ENCODE measurements at regions not wholly inside any gene's neighbourhood (a gene's known extent, or its start where the extent isn't known, plus 50 kb on each side); places are given as distances from the start of the nearest gene placed in this dataset.
A peak's percentile ranks its signal among the peaks of the same experiment; 100 is the strongest.

DNA sequence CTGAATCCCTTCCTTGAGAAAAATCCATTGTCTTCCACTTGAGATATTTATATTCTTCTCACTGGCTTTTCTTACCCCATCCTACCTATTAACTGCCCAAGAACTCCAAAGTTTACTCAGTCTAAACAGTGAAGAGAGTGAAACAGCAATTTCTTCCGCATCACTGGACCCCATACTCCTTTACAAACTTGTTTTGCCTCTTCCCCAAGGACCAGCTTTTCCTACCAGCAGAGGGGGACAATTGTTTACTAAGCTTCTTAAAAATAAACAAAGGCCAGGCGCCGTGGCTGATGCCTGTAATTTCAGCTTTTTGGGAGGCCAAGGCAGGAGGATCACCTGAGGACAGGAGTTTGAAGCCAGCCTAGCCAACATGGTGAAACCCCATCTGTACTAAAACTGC, 52.0 kb downstream of the LRATD1 start:
- no peak overlapping the region for H3K4me3 ChIP-seq (ENCODE audit: low read depth, low read length)
- DNase-seq (ENCODE audit: low read depth): no peak
- TF ChIP-seq, protein P1, sequence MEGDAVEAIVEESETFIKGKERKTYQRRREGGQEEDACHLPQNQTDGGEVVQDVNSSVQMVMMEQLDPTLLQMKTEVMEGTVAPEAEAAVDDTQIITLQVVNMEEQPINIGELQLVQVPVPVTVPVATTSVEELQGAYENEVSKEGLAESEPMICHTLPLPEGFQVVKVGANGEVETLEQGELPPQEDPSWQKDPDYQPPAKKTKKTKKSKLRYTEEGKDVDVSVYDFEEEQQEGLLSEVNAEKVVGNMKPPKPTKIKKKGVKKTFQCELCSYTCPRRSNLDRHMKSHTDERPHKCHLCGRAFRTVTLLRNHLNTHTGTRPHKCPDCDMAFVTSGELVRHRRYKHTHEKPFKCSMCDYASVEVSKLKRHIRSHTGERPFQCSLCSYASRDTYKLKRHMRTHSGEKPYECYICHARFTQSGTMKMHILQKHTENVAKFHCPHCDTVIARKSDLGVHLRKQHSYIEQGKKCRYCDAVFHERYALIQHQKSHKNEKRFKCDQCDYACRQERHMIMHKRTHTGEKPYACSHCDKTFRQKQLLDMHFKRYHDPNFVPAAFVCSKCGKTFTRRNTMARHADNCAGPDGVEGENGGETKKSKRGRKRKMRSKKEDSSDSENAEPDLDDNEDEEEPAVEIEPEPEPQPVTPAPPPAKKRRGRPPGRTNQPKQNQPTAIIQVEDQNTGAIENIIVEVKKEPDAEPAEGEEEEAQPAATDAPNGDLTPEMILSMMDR (IDR thresholded peaks at IDR 0.05; ENCODE audit: low read depth, low read length, missing control alignments): no peak
- in situ Hi-C loops (cut with HindIII; ENCODE audit: low sequenced_read_pairs): no loop called here

DNA sequence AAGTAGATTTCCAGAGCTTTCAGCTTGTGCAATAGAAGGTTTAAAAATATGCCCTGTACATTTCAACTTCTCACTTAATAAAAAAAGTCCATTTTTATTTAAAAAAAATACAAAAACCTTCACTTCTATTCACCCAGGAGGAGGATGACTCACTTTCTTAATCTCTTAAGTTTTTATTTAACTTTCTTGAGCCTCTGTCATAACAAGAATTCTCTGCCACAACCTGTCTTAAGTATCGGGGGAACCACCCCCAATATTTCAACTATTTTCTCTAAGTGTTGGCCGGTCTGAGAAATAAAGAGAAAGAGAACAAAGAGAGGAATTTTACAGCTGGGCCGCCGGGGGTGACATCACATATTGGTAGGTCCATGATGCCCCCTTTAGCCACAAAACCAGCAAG, 58.4 kb downstream of the LRATD1 start:
- no peak for DNase-seq (ENCODE audit: low read depth)

DNA sequence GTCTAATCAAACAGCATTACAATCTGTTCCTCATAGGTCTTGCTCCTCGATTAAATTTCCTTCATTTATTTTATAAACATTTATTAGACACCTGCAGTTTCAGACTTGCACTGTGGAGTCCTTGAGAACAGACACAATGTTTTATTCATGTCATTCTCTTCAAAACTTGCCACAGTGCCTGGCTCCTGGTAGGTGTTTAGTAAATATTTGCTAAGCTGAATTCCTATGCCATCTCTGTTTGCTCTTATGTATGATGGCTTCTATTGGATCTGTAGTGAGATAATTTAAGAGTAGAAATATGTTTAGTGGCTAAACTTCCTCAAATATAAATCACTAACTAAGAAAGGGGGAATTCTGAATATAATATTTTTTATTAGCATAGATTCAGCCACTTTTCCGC, 61.4 kb downstream of the LRATD1 start:
- H3K4me3 ChIP-seq (ENCODE audit: low read depth, low read length): no peak overlapping the region
- in situ Hi-C loops (cut with HindIII; ENCODE audit: low sequenced_read_pairs): no loop called here
- TF ChIP-seq, protein P1 (IDR thresholded peaks at IDR 0.05; ENCODE audit: low read depth, low read length, missing control alignments): no peak
- no peak for DNase-seq (ENCODE audit: low read depth)

More for the DNA sequence above, 58.4 kb downstream of the LRATD1 start:
- no peak overlapping the region for H3K4me3 ChIP-seq (ENCODE audit: low read depth, low read length)
- TF ChIP-seq, protein P1 (IDR thresholded peaks at IDR 0.05; ENCODE audit: low read depth, low read length, missing control alignments): no peak
- in situ Hi-C loops (cut with HindIII; ENCODE audit: low sequenced_read_pairs): no loop called here

DNA sequence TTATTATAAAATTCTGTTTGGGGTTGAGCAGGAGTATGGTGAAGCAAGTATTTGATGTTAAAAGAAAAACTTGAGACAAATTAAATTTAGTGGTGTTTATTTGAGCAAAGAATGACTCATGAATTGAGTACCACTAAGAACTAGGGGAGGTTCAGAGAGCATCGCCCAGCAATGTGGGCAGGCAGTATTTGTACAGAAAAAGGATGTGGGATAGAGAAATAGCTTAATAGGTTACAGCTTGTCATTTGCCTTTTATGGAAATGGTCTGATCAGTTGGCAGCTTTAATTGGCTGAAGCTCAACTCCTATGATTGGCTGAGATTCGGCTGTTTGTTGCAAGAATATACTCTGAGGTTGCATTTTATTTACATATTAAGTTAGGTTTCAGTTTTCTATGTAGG, 68.2 kb downstream of the LRATD1 start:
- DNase-seq (ENCODE audit: low read depth): peak; percentile 38
- no peak overlapping the region for H3K4me3 ChIP-seq (ENCODE audit: low read depth, low read length)
- in situ Hi-C loops (cut with HindIII; ENCODE audit: low sequenced_read_pairs): no loop called here
- TF ChIP-seq, protein P1 (IDR thresholded peaks at IDR 0.05; ENCODE audit: low read depth, low read length, missing control alignments): no peak

DNA sequence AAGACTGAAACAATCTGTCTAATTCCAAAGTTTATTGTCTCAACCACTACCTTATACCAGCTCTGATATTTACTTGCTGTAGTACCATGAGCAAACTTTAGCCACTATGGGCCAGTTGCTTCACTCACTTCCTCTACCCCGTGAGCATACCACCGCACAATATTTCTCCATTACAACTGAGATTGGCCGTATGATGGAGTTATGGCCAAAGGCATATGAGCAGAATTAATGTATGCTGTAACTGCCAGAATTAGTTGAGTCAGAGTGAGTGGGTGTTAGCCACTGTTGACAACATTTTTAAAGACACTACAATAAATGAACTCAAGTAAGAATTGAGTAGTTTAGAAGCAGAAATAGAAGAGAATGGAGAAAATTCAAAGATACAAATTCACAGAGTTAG, 69.7 kb downstream of the LRATD1 start:
- H3K4me3 ChIP-seq (ENCODE audit: low read depth, low read length): no peak overlapping the region
- in situ Hi-C loops (cut with HindIII; ENCODE audit: low sequenced_read_pairs): no loop called here
- TF ChIP-seq, protein P1 (IDR thresholded peaks at IDR 0.05; ENCODE audit: low read depth, low read length, missing control alignments): no peak
- no peak for DNase-seq (ENCODE audit: low read depth)

DNA sequence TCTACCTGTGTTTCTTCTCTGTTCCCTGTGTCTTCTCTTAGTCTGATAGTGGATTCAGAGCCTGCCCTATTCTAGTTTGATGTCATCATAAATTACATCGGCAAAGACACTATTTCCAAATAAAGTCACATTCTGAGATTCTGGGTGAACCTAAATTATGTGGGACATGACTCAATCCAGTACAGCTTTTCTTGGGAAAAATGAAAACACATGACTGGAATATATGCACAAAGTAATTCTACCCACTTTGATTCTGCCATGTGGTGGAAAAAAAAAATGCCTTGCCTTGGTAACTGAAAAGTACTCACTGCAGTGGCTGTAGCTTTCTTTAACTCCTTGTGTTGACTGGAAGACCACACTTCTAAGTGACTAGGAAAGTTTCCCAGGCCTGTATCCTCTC, 73.7 kb downstream of the LRATD1 start:
- DNase-seq (ENCODE audit: low read depth): no peak
- TF ChIP-seq, protein P1 (IDR thresholded peaks at IDR 0.05; ENCODE audit: low read depth, low read length, missing control alignments): no peak
- H3K4me3 ChIP-seq (ENCODE audit: low read depth, low read length): no peak overlapping the region
- in situ Hi-C loops (cut with HindIII; ENCODE audit: low sequenced_read_pairs): no loop called here

DNA sequence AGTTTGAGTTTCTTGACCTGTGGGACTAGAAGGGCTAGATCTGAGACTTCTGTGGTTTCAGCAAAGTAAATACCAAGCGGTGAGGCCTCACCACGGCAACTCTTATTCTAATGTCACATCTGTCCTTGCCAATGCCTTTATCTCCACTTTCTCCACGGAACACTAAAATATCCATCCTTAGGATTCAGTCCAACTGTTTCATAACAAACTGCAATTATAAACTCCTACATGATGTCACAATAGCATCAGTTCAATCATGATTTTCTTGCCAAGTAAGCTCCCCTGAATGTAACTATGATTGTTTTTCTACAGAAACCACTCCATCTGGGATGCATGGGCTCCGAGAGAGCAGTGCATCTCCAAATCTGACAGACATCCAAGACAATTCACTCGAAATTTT, 79.6 kb downstream of the LRATD1 start:
- TF ChIP-seq, protein P1 (IDR thresholded peaks at IDR 0.05; ENCODE audit: low read depth, low read length, missing control alignments): no peak
- in situ Hi-C loops (cut with HindIII; ENCODE audit: low sequenced_read_pairs): no loop called here
- DNase-seq (ENCODE audit: low read depth): no peak
- no peak overlapping the region for H3K4me3 ChIP-seq (ENCODE audit: low read depth, low read length)

All from astrocyte of the cerebellum (primary cell).